ENCODE measurements at regions not wholly inside any gene's neighbourhood (a gene's known extent, or its start where the extent isn't known, plus 50 kb on each side); places are given as distances from the start of the nearest gene placed in this dataset.

- DNase-seq: no peak
Observed at GRCh38 chr5:72010430-72010829, 96.8 kb upstream of the MAP1B start.

GRCh38 chr5:72012906-72013305, 94.4 kb upstream of the MAP1B start:
- DNase-seq: no peak

- peak; percentile 63 for DNase-seq
Observed at GRCh38 chr5:72013766-72014624, 93.3 kb upstream of the MAP1B start.

- DNase-seq: peak; percentile 75
Observed at GRCh38 chr5:72015103-72015548, 92.1 kb upstream of the MAP1B start.

GRCh38 chr5:72018143-72018803, 89.0 kb upstream of the MAP1B start:
- DNase-seq: peak; percentile 54

- no peak for DNase-seq
Observed at GRCh38 chr5:72020161-72020983, 86.9 kb upstream of the MAP1B start.

- no peak for DNase-seq
Observed at GRCh38 chr5:72021651-72022357, 85.5 kb upstream of the MAP1B start.

GRCh38 chr5:72028382-72028781, 78.9 kb upstream of the MAP1B start:
- DNase-seq: no peak

GRCh38 chr5:72030237-72030636, 77.0 kb upstream of the MAP1B start:
- no peak for DNase-seq

- DNase-seq: no peak
Observed at GRCh38 chr5:72032788-72033187, 74.5 kb upstream of the MAP1B start.

GRCh38 chr5:72034770-72035169, 72.5 kb upstream of the MAP1B start:
- DNase-seq: no peak

- no peak for DNase-seq
Observed at GRCh38 chr5:72035831-72036230, 71.4 kb upstream of the MAP1B start.

- peak; percentile 21 for DNase-seq
Observed at GRCh38 chr5:72036951-72037350, 70.3 kb upstream of the MAP1B start.

- DNase-seq: no peak
Observed at GRCh38 chr5:72040513-72040912, 66.8 kb upstream of the MAP1B start.

GRCh38 chr5:72041654-72042053, 65.6 kb upstream of the MAP1B start:
- DNase-seq: peak; percentile 12

GRCh38 chr5:72042097-72042496, 65.2 kb upstream of the MAP1B start:
- DNase-seq: no peak

GRCh38 chr5:72045692-72046091, 61.6 kb upstream of the MAP1B start:
- no peak for DNase-seq

- DNase-seq: no peak
Observed at GRCh38 chr5:72046106-72046505, 61.2 kb upstream of the MAP1B start.

- DNase-seq: no peak
Observed at GRCh38 chr5:72055636-72056035, 51.6 kb upstream of the MAP1B start.

All from fibroblast of skin of right biceps (primary cell).